Uterus (tissue), 2 donors: ENCODE measurements at regions not wholly inside any gene's neighbourhood (a gene's known extent, or its start where the extent isn't known, plus 50 kb on each side); places are given as distances from the start of the nearest gene placed in this dataset.

Experiments used
- POLR2A ChIP-seq, 2 donors: fragments of 450-650 bp; IDR thresholded peaks; one replicate each; pipeline ENCODE4 v1.6.1; 2016; ENCODE audit warnings: antibody characterized with exemption in 2 of 2, mild to moderate bottlenecking in 1 of 2, moderate library complexity in 1 of 2
- TF ChIP-seq, protein P1 (sequence below), 4 experiments: fragments of 200-600 bp in 2 of 4; fragments of 450-650 bp in 2 of 4; sonication (generic) in 2 of 4; IDR thresholded peaks; one replicate each; pipeline ENCODE4 v1.5.1; 2016 to 2019; ENCODE audit warnings: antibody characterized with exemption in 4 of 4, mild to moderate bottlenecking in 2 of 4, moderate library complexity in 1 of 4

DNA sequence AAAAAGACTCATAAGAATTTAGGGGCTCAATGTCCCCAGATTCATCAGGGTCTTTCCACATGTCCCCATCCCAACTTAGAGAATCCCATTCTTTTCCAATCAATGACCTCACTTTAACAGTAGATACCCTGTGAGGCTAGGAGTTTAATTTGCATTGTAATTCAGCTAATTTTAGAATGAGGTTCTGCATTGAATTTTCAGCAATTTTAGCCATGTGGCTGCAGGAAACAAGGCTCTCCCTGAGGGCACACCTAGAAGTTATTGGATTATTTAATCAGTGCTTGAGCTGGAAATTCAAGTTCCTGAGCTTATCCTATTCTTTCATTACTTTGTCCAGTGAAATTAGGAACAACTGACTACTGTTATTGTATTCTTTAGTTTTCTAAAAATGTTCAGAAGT lies 433.8 kb downstream of the ADAMTS20 start:
- TF ChIP-seq, protein P1, sequence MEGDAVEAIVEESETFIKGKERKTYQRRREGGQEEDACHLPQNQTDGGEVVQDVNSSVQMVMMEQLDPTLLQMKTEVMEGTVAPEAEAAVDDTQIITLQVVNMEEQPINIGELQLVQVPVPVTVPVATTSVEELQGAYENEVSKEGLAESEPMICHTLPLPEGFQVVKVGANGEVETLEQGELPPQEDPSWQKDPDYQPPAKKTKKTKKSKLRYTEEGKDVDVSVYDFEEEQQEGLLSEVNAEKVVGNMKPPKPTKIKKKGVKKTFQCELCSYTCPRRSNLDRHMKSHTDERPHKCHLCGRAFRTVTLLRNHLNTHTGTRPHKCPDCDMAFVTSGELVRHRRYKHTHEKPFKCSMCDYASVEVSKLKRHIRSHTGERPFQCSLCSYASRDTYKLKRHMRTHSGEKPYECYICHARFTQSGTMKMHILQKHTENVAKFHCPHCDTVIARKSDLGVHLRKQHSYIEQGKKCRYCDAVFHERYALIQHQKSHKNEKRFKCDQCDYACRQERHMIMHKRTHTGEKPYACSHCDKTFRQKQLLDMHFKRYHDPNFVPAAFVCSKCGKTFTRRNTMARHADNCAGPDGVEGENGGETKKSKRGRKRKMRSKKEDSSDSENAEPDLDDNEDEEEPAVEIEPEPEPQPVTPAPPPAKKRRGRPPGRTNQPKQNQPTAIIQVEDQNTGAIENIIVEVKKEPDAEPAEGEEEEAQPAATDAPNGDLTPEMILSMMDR (IDR thresholded peaks at IDR 0.05) = no peak
- TF ChIP-seq POLR2A (IDR thresholded peaks at IDR 0.05) = no peak
